K562 (cell line): ENCODE measurements at regions not wholly inside any gene's neighbourhood (a gene's known extent, or its start where the extent isn't known, plus 50 kb on each side); places are given as distances from the start of the nearest gene placed in this dataset.

Experiments used
- ATAC-seq: fragments of 200-7000 bp; cut with Tn5 transposase; 3 replicates; pipeline ENCODE4 v1.9.1; 2020; ENCODE audit warnings: moderate library complexity
- BruUV-seq: library from RNA; stranded (reverse); fragments of 400-500 nt; replicated peaks from 2 replicates; lab custom pipeline; 2021; lab: Mats Ljungman, UMichigan
- CTCF ChIA-PET: fragments of 300-600 bp; formaldehyde crosslinking; extraction: SDS; loops from one replicate; lab custom pipeline; 2021; ENCODE audit warnings: low intra/inter-chr PET ratio; lab: Yijun Ruan, JAX
- POLR2A ChIA-PET: fragments of 300-600, 350-650 bp; sonication (Branson Sonifier 250); formaldehyde crosslinking; extraction: SDS; loops from one replicate; lab custom pipeline; 2021; ENCODE audit warnings: antibody characterized with exemption, inconsistent platforms; lab: Yijun Ruan, JAX
- DNase-seq, 4 experiments: peaks; one replicate each; pipeline versions ENCODE4 v3.0.0 to v3.0.0-alpha.2; 2011 to 2018; ENCODE audit warnings: low spot score in 3 of 4, mixed read lengths in 3 of 4; ENCODE audit errors: extremely low read depth in 1 of 4
- FAIRE-seq: peaks from 2 replicates; lab custom pipeline; 2011; peaks lifted over from hg19 to GRCh38; lab: Jason Lieb, UNC
- H2AFZ ChIP-seq: 2 replicates; pipeline ENCODE4 v1.6.0; 2011; ENCODE audit warnings: low read depth, low read length, control low read depth, inconsistent platforms
- H3K27ac ChIP-seq: fragments of 200-600 bp; 3 replicates; pipeline ENCODE4 v1.8.0; 2011; ENCODE audit warnings: low read depth, mild to moderate bottlenecking, control low read depth, inconsistent platforms, low read length, moderate library complexity, mixed read lengths; ENCODE audit errors: extremely low read depth
- H3K27me3 ChIP-seq, 2 experiments: fragments of 300-600 bp in 1 of 2; 2 replicates in 1 of 2; 3 replicates in 1 of 2; pipeline versions ENCODE4 v1.6.0 to v1.8.0; 2011; ENCODE audit warnings: inconsistent platforms in 2 of 2, low read length in 2 of 2, mild to moderate bottlenecking in 1 of 2, mixed read lengths in 1 of 2, moderate library complexity in 1 of 2; ENCODE audit not compliant: control insufficient read depth in 2 of 2, insufficient read depth in 2 of 2
- H3K36me3 ChIP-seq: fragments of 300-600 bp; 3 replicates; pipeline ENCODE4 v1.8.0; 2011; ENCODE audit warnings: mild to moderate bottlenecking, low read length, inconsistent platforms; ENCODE audit not compliant: control insufficient read depth, insufficient read depth
- H3K4me1 ChIP-seq, 2 experiments: fragments of 200-600 bp in 1 of 2; replicated peaks in 1 of 2; 2 replicates in 1 of 2; 3 replicates in 1 of 2; pipeline versions ENCODE4 v1.5.1 to v1.8.0; 2011; ENCODE audit warnings: inconsistent platforms in 2 of 2, low read length in 2 of 2, mild to moderate bottlenecking in 1 of 2, mixed read lengths in 1 of 2, moderate library complexity in 1 of 2; ENCODE audit not compliant: control insufficient read depth in 2 of 2, insufficient read depth in 2 of 2
- H3K4me2 ChIP-seq: 2 replicates; pipeline ENCODE4 v1.6.1; 2011; ENCODE audit warnings: low read length, control low read depth, inconsistent platforms, mixed read lengths; ENCODE audit not compliant: insufficient read depth
- H3K4me3 ChIP-seq: fragments of 200-600 bp; sonication (generic), shearing (Covaris generic); 2 replicates; pipeline ENCODE4 v1.5.1; 2016; ENCODE audit warnings: control low read depth, inconsistent platforms
- H3K79me2 ChIP-seq: fragments of 200-600 bp; 3 replicates; pipeline ENCODE4 v1.8.0; 2011; ENCODE audit warnings: low read length, inconsistent platforms; ENCODE audit not compliant: control insufficient read depth, insufficient read depth
- H3K9ac ChIP-seq, 2 experiments: 2 replicates each; pipeline versions ENCODE4 v1.6.0 to v1.6.1; 2011; ENCODE audit warnings: low read depth in 2 of 2, low read length in 2 of 2, control low read depth in 1 of 2, inconsistent platforms in 1 of 2, mild to moderate bottlenecking in 1 of 2, mixed read lengths in 1 of 2; ENCODE audit not compliant: insufficient read depth in 1 of 2
- H3K9me1 ChIP-seq: one replicate; pipeline ENCODE4 v1.6.0; 2011; ENCODE audit warnings: inconsistent platforms, mild to moderate bottlenecking, low read length, moderate library complexity; ENCODE audit not compliant: control insufficient read depth, insufficient read depth
- H3K9me3 ChIP-seq: replicated peaks from 2 replicates; pipeline ENCODE4 v1.5.1; 2011; ENCODE audit warnings: low read depth, low read length, inconsistent platforms; ENCODE audit not compliant: control insufficient read depth, insufficient read depth
- H4K20me1 ChIP-seq: replicated peaks from 2 replicates; pipeline ENCODE4 v1.6.1; 2011; ENCODE audit warnings: low read length, inconsistent platforms, mixed read lengths; ENCODE audit not compliant: control insufficient read depth, insufficient read depth
- ADNP ChIP-seq: fragments of 200-800 bp; sonication (Bioruptor generic); IDR thresholded peaks from 2 replicates; pipeline ENCODE4 v1.6.1; 2016; ENCODE audit warnings: missing genetic modification characterization, missing compliant biosample characterization
- FOXK2 ChIP-seq, 2 experiments: fragments of 450-650 bp; IDR thresholded peaks in 1 of 2; conservative IDR thresholded peaks in 1 of 2; 2 replicates each; pipeline ENCODE4 v1.6.1; 2016; ENCODE audit warnings: low read depth in 2 of 2, mild to moderate bottlenecking in 1 of 2
- KDM1A ChIP-seq, 2 experiments: fragments of 450-650 bp; IDR thresholded peaks; 2 replicates each; pipeline ENCODE4 v1.6.1; 2016; ENCODE audit warnings: mild to moderate bottlenecking in 2 of 2
- PHF8 ChIP-seq: fragments of 200-600 bp; sonication (generic); IDR thresholded peaks from 2 replicates; pipeline ENCODE4 v1.6.1; 2012; ENCODE audit warnings: mixed run types, mild to moderate bottlenecking, inconsistent platforms, low read length, moderate library complexity, borderline replicate concordance
- SMARCB1 ChIP-seq: IDR thresholded peaks from 2 replicates; pipeline ENCODE4 v1.6.1; 2011; ENCODE audit warnings: improper control_type of control experiment, low read depth; ENCODE audit not compliant: insufficient read length
- ZNF174 ChIP-seq: fragments of 250-450 bp; sonication (Bioruptor Pico); IDR thresholded peaks from 2 replicates; pipeline ENCODE4 v1.4.0; 2020; ENCODE audit warnings: mild to moderate bottlenecking
- ZNF253 ChIP-seq: fragments of 250-450 bp; sonication (Bioruptor Pico); conservative IDR thresholded peaks from 2 replicates; pipeline ENCODE4 v1.6.1; 2021; ENCODE audit warnings: mild to moderate bottlenecking
- ZNF696 ChIP-seq: fragments of 250-450 bp; sonication (Bioruptor Pico); conservative IDR thresholded peaks from 2 replicates; pipeline ENCODE4 v1.4.0; 2020; ENCODE audit warnings: mild to moderate bottlenecking, moderate library complexity
- WGBS: fragments of 100-300 bp; shearing (Covaris generic); methylation state at CpG from one replicate; pipeline ENCODE4 v1.1.6; 2016; ENCODE audit warnings: low coverage, mixed read lengths; ENCODE audit not compliant: insufficient coverage; ENCODE audit errors: missing lambda C conversion rate; 5-methylcytosine and 5-hydroxymethylcytosine counted together
- in situ Hi-C: fragments of 300-500 bp; cut with MboI; formaldehyde crosslinking; loops from 4 replicates; pipeline ENCODE4 v1.15.0; 2018; ENCODE audit warnings: inconsistent platforms, mixed read lengths
- intact Hi-C: fragments of 100-400 bp; cut with micrococcal nuclease; formaldehyde crosslinking; loops from 2 replicates; pipeline ENCODE4 v1.14.2; 2022
- TF ChIP-seq, protein P1 (sequence below): fragments of 450-650 bp; IDR thresholded peaks from 2 replicates; pipeline ENCODE4 v1.6.1; 2016; ENCODE audit warnings: low read depth, mild to moderate bottlenecking, moderate library complexity
- TF ChIP-seq, protein P2 (sequence below): sonication (generic); formaldehyde crosslinking; IDR thresholded peaks from 2 replicates; pipeline ENCODE4 v1.8.1; 2023; ENCODE audit warnings: missing genetic modification reagents, mild to moderate bottlenecking, borderline replicate concordance

DNA sequence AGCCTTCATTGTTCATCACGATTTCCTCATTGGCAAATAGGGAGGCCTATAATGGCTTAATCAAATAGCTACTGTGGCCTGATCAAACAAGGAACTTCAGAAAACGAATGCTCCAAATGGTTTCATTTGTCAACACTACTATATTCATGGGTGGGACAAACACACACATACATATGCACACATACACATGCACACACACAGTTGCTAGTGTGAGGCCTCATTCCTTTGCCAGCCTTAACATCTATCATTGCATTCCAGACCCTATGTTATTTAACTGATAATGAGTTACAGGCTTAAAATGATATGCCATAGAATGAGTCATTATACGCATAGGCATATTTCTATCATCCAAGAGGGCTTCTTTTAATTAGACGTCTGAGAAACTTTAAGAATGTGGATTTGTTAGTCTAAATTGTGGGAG is 140.2 kb downstream of the KLF5 start:
- Histone ChIP-seq H3K4me1 (no peaks in the 10 kb centered on the region), H3K9ac (no peak overlapping the region), H3K4me3 (no peak overlapping the region), H3K79me2 (no peaks in the 10 kb centered on the region), H3K36me3 (no peaks in the 10 kb centered on the region), H4K20me1 (no peaks in the 10 kb centered on the region), H3K9me3 (no peaks in the 10 kb centered on the region), H3K27ac (no peak overlapping the region), H3K9me1 (no peaks in the 10 kb centered on the region), H3K4me2 (no peak overlapping the region), H2AFZ (no peak overlapping the region), H3K27me3 (no peaks in the 10 kb centered on the region)
- intact Hi-C loops: no loop called here
- WGBS: 2% methylated on average over 4 of the region's 4 CpGs
- in situ Hi-C loops: no loop called here
- FAIRE-seq: no peak
- DNase-seq: no peak
- no peak for TF ChIP-seq ZNF174 (CRISPR knock-in tag)
- no peak for TF ChIP-seq FOXK2 (conservative IDR thresholded peaks at IDR 0.05 in 1 of 2, IDR thresholded peaks at IDR 0.05 in 1 of 2; ENCODE audit: low read depth in 2 of 2)
- TF ChIP-seq KDM1A (IDR thresholded peaks at IDR 0.05): no peak
- CTCF ChIA-PET: no interaction called here
- no peak for ATAC-seq
- POLR2A ChIA-PET: no interaction called here
- no TSS peak for BruUV-seq

DNA sequence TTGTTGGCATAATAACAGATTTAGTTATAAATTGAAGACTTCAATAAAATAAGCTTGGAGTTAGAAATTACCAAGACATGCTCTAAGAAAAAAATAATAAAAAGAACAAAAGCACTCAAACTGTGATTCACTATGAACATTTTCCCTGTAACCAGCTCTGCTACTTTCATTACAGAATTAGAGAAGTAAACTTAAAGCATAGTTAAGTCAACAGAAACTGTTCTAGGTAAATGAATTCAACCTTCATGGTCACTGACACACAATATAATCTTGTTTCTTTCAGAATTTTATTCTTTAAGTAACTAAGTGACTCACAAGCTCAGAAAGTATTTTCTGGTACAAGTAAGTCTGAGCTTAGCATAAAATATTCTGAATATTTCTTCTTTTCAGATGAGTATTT is 136.3 kb downstream of the KLF5 start:
- Histone ChIP-seq H3K27me3 (no peaks in the 10 kb centered on the region), H3K9me1 (no peaks in the 10 kb centered on the region), H3K4me3 (no peak overlapping the region), H2AFZ (no peak overlapping the region), H3K79me2 (no peaks in the 10 kb centered on the region), H3K4me2 (no peak overlapping the region), H3K36me3 (no peaks in the 10 kb centered on the region), H3K9me3 (no peaks in the 10 kb centered on the region), H3K9ac (no peak overlapping the region), H3K4me1 (no peaks in the 10 kb centered on the region), H3K27ac (no peak overlapping the region), H4K20me1 (no peaks in the 10 kb centered on the region)
- ATAC-seq (no peak), FAIRE-seq (no peak), DNase-seq (no peak)
- no TSS peak for BruUV-seq
- in situ Hi-C loops: no loop called here
- CTCF ChIA-PET: no interaction called here
- intact Hi-C loops: no loop called here
- POLR2A ChIA-PET: no interaction called here
- TF ChIP-seq ZNF696 (CRISPR knock-in tag) (no peak), PHF8 (no peak), ZNF253 (CRISPR knock-in tag) (no peak), SMARCB1 (no peak), ADNP (tag) (no peak)
- TF ChIP-seq, protein P1, sequence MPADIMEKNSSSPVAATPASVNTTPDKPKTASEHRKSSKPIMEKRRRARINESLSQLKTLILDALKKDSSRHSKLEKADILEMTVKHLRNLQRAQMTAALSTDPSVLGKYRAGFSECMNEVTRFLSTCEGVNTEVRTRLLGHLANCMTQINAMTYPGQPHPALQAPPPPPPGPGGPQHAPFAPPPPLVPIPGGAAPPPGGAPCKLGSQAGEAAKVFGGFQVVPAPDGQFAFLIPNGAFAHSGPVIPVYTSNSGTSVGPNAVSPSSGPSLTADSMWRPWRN: no peak
- TF ChIP-seq, protein P2, sequence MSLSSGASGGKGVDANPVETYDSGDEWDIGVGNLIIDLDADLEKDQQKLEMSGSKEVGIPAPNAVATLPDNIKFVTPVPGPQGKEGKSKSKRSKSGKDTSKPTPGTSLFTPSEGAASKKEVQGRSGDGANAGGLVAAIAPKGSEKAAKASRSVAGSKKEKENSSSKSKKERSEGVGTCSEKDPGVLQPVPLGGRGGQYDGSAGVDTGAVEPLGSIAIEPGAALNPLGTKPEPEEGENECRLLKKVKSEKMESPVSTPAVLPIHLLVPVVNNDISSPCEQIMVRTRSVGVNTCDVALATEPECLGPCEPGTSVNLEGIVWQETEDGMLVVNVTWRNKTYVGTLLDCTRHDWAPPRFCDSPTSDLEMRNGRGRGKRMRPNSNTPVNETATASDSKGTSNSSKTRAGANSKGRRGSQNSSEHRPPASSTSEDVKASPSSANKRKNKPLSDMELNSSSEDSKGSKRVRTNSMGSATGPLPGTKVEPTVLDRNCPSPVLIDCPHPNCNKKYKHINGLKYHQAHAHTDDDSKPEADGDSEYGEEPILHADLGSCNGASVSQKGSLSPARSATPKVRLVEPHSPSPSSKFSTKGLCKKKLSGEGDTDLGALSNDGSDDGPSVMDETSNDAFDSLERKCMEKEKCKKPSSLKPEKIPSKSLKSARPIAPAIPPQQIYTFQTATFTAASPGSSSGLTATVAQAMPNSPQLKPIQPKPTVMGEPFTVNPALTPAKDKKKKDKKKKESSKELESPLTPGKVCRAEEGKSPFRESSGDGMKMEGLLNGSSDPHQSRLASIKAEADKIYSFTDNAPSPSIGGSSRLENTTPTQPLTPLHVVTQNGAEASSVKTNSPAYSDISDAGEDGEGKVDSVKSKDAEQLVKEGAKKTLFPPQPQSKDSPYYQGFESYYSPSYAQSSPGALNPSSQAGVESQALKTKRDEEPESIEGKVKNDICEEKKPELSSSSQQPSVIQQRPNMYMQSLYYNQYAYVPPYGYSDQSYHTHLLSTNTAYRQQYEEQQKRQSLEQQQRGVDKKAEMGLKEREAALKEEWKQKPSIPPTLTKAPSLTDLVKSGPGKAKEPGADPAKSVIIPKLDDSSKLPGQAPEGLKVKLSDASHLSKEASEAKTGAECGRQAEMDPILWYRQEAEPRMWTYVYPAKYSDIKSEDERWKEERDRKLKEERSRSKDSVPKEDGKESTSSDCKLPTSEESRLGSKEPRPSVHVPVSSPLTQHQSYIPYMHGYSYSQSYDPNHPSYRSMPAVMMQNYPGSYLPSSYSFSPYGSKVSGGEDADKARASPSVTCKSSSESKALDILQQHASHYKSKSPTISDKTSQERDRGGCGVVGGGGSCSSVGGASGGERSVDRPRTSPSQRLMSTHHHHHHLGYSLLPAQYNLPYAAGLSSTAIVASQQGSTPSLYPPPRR (CRISPR knock-in tag): no peak
